K562 (cell line): ENCODE measurements at regions not wholly inside any gene's neighbourhood (a gene's known extent, or its start where the extent isn't known, plus 50 kb on each side); places are given as distances from the start of the nearest gene placed in this dataset.

Experiments
- BHLHE40 ChIP-seq: IDR thresholded peaks from 2 replicates; pipeline ENCODE4 v1.6.1; 2011; ENCODE audit warnings: low read length, improper control_type of control experiment
- NCOA4 ChIP-seq: fragments of 450-650 bp; IDR thresholded peaks from 2 replicates; pipeline ENCODE4 v1.6.1; 2018; ENCODE audit warnings: mild to moderate bottlenecking; ENCODE audit not compliant: partially characterized antibody
- PPARD ChIP-seq: fragments of 250-450 bp; sonication (Bioruptor Pico); IDR thresholded peaks from 2 replicates; pipeline ENCODE4 v1.8.0; 2022; ENCODE audit warnings: inconsistent platforms, mild to moderate bottlenecking, moderate library complexity
- TBP ChIP-seq: optimal IDR thresholded peaks from 2 replicates; pipeline ENCODE3; 2011; ENCODE audit warnings: low read depth, low read length, improper control_type of control experiment
- TF ChIP-seq, protein P1 (sequence below): sonication (generic); formaldehyde crosslinking; IDR thresholded peaks from 2 replicates; pipeline ENCODE4 v1.8.0; 2022; ENCODE audit warnings: mild to moderate bottlenecking, missing genetic modification reagents
- TF ChIP-seq, protein P2 (sequence below): IDR thresholded peaks from 3 replicates; pipeline ENCODE4 v1.6.1; 2011; ENCODE audit warnings: borderline replicate concordance, mild to moderate bottlenecking, moderate library complexity; ENCODE audit not compliant: insufficient read length; ENCODE audit errors: extremely low read depth
- TF ChIP-seq, protein P3 (sequence below), 2 experiments: fragments of 250-450 bp in 1 of 2; fragments of 450-650 bp in 1 of 2; sonication (Bioruptor Pico) in 1 of 2; IDR thresholded peaks; 2 replicates each; pipeline versions ENCODE4 v1.6.1 to v1.8.0; 2016 to 2021; ENCODE audit warnings: mild to moderate bottlenecking in 2 of 2, moderate library complexity in 2 of 2, missing compliant biosample characterization in 1 of 2, missing genetic modification characterization in 1 of 2

DNA sequence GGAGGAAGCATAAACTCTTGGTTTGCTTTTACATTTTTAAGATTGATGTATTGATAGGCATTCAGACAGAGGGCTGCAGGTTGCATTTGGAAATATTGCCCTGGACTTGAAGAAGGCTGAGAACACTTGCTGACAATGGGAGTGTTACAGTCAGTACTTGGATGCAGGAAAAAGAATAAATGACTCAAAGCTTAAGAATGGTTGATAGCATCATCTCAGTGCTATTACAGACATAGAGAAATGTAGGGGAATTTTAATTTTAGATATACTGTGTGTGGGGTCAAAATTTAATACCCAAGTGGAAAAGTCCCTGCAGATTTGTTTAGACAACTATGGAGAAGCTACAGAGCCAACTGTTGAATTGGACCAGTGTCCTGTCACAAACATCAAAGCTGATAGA lies 101.1 kb downstream of the ISL1 start (continued):
- TF ChIP-seq, protein P1, sequence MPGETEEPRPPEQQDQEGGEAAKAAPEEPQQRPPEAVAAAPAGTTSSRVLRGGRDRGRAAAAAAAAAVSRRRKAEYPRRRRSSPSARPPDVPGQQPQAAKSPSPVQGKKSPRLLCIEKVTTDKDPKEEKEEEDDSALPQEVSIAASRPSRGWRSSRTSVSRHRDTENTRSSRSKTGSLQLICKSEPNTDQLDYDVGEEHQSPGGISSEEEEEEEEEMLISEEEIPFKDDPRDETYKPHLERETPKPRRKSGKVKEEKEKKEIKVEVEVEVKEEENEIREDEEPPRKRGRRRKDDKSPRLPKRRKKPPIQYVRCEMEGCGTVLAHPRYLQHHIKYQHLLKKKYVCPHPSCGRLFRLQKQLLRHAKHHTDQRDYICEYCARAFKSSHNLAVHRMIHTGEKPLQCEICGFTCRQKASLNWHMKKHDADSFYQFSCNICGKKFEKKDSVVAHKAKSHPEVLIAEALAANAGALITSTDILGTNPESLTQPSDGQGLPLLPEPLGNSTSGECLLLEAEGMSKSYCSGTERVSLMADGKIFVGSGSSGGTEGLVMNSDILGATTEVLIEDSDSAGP: no peak
- TF ChIP-seq BHLHE40 (no peak), TBP (no peak), NCOA4 (no peak), PPARD (CRISPR knock-in tag) (no peak)
- TF ChIP-seq, protein P2, sequence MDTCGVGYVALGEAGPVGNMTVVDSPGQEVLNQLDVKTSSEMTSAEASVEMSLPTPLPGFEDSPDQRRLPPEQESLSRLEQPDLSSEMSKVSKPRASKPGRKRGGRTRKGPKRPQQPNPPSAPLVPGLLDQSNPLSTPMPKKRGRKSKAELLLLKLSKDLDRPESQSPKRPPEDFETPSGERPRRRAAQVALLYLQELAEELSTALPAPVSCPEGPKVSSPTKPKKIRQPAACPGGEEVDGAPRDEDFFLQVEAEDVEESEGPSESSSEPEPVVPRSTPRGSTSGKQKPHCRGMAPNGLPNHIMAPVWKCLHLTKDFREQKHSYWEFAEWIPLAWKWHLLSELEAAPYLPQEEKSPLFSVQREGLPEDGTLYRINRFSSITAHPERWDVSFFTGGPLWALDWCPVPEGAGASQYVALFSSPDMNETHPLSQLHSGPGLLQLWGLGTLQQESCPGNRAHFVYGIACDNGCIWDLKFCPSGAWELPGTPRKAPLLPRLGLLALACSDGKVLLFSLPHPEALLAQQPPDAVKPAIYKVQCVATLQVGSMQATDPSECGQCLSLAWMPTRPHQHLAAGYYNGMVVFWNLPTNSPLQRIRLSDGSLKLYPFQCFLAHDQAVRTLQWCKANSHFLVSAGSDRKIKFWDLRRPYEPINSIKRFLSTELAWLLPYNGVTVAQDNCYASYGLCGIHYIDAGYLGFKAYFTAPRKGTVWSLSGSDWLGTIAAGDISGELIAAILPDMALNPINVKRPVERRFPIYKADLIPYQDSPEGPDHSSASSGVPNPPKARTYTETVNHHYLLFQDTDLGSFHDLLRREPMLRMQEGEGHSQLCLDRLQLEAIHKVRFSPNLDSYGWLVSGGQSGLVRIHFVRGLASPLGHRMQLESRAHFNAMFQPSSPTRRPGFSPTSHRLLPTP: no peak
- TF ChIP-seq, protein P3, sequence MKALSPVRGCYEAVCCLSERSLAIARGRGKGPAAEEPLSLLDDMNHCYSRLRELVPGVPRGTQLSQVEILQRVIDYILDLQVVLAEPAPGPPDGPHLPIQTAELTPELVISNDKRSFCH (CRISPR knock-in tag; IDR thresholded peaks at IDR 0.05): no peak
- TF ChIP-seq, protein P3 (tag; IDR thresholded peaks at IDR 0.05): no peak
